BLaER1 (cell line): ENCODE measurements at regions not wholly inside any gene's neighbourhood (a gene's known extent, or its start where the extent isn't known, plus 50 kb on each side); places are given as distances from the start of the nearest gene placed in this dataset.
"Not testable (repeated sequence)": the region's sequence is repeated elsewhere in the genome, so short reads cannot be mapped to it uniquely, and the experiment has no call there.

Experiments
- H3K27ac ChIP-seq: shearing (Covaris generic); formaldehyde crosslinking; 2 replicates; pipeline ENCODE4 v1.8.1; 2022
- H3K27me3 ChIP-seq: shearing (Covaris generic); formaldehyde crosslinking; 2 replicates; pipeline ENCODE4 v1.8.1; 2022
- H3K36me3 ChIP-seq: shearing (Covaris generic); formaldehyde crosslinking; 2 replicates; pipeline ENCODE4 v1.8.1; 2022
- H3K4me1 ChIP-seq: shearing (Covaris generic); formaldehyde crosslinking; 2 replicates; pipeline ENCODE4 v1.8.1; 2022
- H3K4me2 ChIP-seq: shearing (Covaris generic); formaldehyde crosslinking; 2 replicates; pipeline ENCODE4 v1.8.1; 2022
- H3K4me3 ChIP-seq: shearing (Covaris generic); formaldehyde crosslinking; 2 replicates; pipeline ENCODE4 v1.8.1; 2022
- H3K9ac ChIP-seq: shearing (Covaris generic); formaldehyde crosslinking; 2 replicates; pipeline ENCODE4 v1.8.1; 2022
- H3K9me3 ChIP-seq: shearing (Covaris generic); formaldehyde crosslinking; 2 replicates; pipeline ENCODE4 v1.8.1; 2022
- H4K20me1 ChIP-seq: shearing (Covaris generic); formaldehyde crosslinking; 2 replicates; pipeline ENCODE4 v1.8.1; 2022
- Cebpa-rat ChIP-seq: shearing (Covaris generic); IDR thresholded peaks from 2 replicates; pipeline ENCODE4 v1.8.1; 2022

- no peak overlapping the region for H3K27ac ChIP-seq
- TF ChIP-seq Cebpa-rat = no peak
- H3K4me2 ChIP-seq = peak overlapping the region; percentile 74
- no peak overlapping the region for H3K9ac ChIP-seq
- H3K4me3 ChIP-seq = 0 out of 2 replicates have a peak overlapping the region, but pooled peaks have one; percentile 4
- H4K20me1 ChIP-seq = no peaks in the 10 kb centered on the region
- no peaks in the 10 kb centered on the region for H3K27me3 ChIP-seq
- peaks cover 52% of the 10 kb centered on the region for H3K4me1 ChIP-seq
- 0 out of 2 replicates have a peak, but pooled peaks cover 6% of the 10 kb centered on the region for H3K36me3 ChIP-seq
- H3K9me3 ChIP-seq = peaks cover 35% of the 10 kb centered on the region
Measured at GRCh38 chr4:3636646-3637320, 104.6 kb upstream of the LRPAP1 start.

- H3K27ac ChIP-seq, H3K9ac ChIP-seq: not testable (repeated sequence)
- peak; percentile 29; the same call in 1 of the 2 replicates for TF ChIP-seq Cebpa-rat
Measured at GRCh38 chr4:3636020-3636419, 103.8 kb upstream of the LRPAP1 start.

GRCh38 chr4:3634894-3635820 is 102.9 kb upstream of the LRPAP1 start:
- Histone ChIP-seq H3K9ac (no peak overlapping the region), H3K27ac (no peak overlapping the region), H3K27me3 (no peaks in the 10 kb centered on the region), H3K9me3 (peaks cover 35% of the 10 kb centered on the region), H3K36me3 (0 out of 2 replicates have a peak, but pooled peaks cover 6% of the 10 kb centered on the region), H3K4me1 (peaks cover 50% of the 10 kb centered on the region), H4K20me1 (no peaks in the 10 kb centered on the region), H3K4me2 (no peak overlapping the region), H3K4me3 (no peak overlapping the region)
- no peak for TF ChIP-seq Cebpa-rat

More at GRCh38 chr4:3636020-3636419, 103.8 kb upstream of the LRPAP1 start:
- H3K4me2 ChIP-seq, H3K4me3 ChIP-seq, H3K36me3 ChIP-seq, H3K27me3 ChIP-seq, H4K20me1 ChIP-seq: not testable (repeated sequence)
- Histone ChIP-seq H3K4me1 (peaks cover 52% of the 10 kb centered on the region), H3K9me3 (peaks cover 35% of the 10 kb centered on the region)

- H3K4me2 ChIP-seq = no peak overlapping the region
- H3K9ac ChIP-seq = no peak overlapping the region
- H3K4me3 ChIP-seq = no peak overlapping the region
- no peaks in the 10 kb centered on the region for H3K27me3 ChIP-seq
- H4K20me1 ChIP-seq = no peaks in the 10 kb centered on the region
- H3K9me3 ChIP-seq = peaks cover 29% of the 10 kb centered on the region
- H3K4me1 ChIP-seq = peaks cover 45% of the 10 kb centered on the region
- 0 out of 2 replicates have a peak, but pooled peaks cover 6% of the 10 kb centered on the region for H3K36me3 ChIP-seq
- no peak for TF ChIP-seq Cebpa-rat
- no peak overlapping the region for H3K27ac ChIP-seq
Measured at GRCh38 chr4:3634281-3634857, 102.1 kb upstream of the LRPAP1 start.

- not testable (repeated sequence) for H3K27me3 ChIP-seq, H3K4me3 ChIP-seq, H4K20me1 ChIP-seq, H3K9ac ChIP-seq, H3K27ac ChIP-seq, H3K36me3 ChIP-seq, H3K4me2 ChIP-seq
- Histone ChIP-seq H3K9me3 (peaks cover 26% of the 10 kb centered on the region), H3K4me1 (peaks cover 44% of the 10 kb centered on the region)
Measured at GRCh38 chr4:3633277-3633676, 101.1 kb upstream of the LRPAP1 start.

GRCh38 chr4:3632794-3633193 is 100.6 kb upstream of the LRPAP1 start:
- not testable (repeated sequence) for H3K27ac ChIP-seq, H3K36me3 ChIP-seq, H3K4me3 ChIP-seq, H3K4me2 ChIP-seq, H3K9ac ChIP-seq, H3K27me3 ChIP-seq, H4K20me1 ChIP-seq
- Histone ChIP-seq H3K4me1 (peaks cover 43% of the 10 kb centered on the region), H3K9me3 (peaks cover 26% of the 10 kb centered on the region)

- Histone ChIP-seq H3K4me1 (peaks cover 33% of the 10 kb centered on the region), H3K9me3 (peaks cover 17% of the 10 kb centered on the region), H3K27ac (peak overlapping the region; percentile 30; the same call in 1 of the 2 replicates), H3K4me2 (peak overlapping the region; percentile 82)
- H3K4me3 ChIP-seq, H3K27me3 ChIP-seq, H4K20me1 ChIP-seq, H3K9ac ChIP-seq, H3K36me3 ChIP-seq: not testable (repeated sequence)
Measured at GRCh38 chr4:3631544-3632266, 99.5 kb upstream of the LRPAP1 start.

- Histone ChIP-seq H3K27ac (peak overlapping the region; percentile 30; the same call in 1 of the 2 replicates), H4K20me1 (no peaks in the 10 kb centered on the region), H3K4me3 (no peak overlapping the region), H3K36me3 (no peaks in the 10 kb centered on the region), H3K4me1 (peaks cover 37% of the 10 kb centered on the region), H3K4me2 (peak overlapping the region; percentile 82), H3K9me3 (peaks cover 9% of the 10 kb centered on the region), H3K27me3 (no peaks in the 10 kb centered on the region), H3K9ac (no peak overlapping the region)
- no peak for TF ChIP-seq Cebpa-rat
Measured at GRCh38 chr4:3630598-3631543, 98.6 kb upstream of the LRPAP1 start.
